Ovary (tissue), 3 donors: ENCODE measurements at regions not wholly inside any gene's neighbourhood (a gene's known extent, or its start where the extent isn't known, plus 50 kb on each side); places are given as distances from the start of the nearest gene placed in this dataset.

Source experiments
- POLR2A ChIP-seq: fragments of 450-650 bp; IDR thresholded peaks from one replicate; pipeline ENCODE4 v1.6.1; 2017; ENCODE audit warnings: antibody characterized with exemption, mild to moderate bottlenecking, moderate library complexity
- TF ChIP-seq, protein P1 (sequence below), 3 donors: fragments of 450-650 bp in 2 of 3; fragments of 200-600 bp in 1 of 3; IDR thresholded peaks; one replicate each; pipeline versions ENCODE4 v1.5.1 to v1.8.0; 2016 to 2022; ENCODE audit warnings: antibody characterized with exemption in 3 of 3, mild to moderate bottlenecking in 1 of 3
- donor health status: DM: no; HTN: no; CAD: no.

GRCh38 chr3:115226844-115227445 lies 79.9 kb upstream of the ZBTB20 start:
- TF ChIP-seq, protein P1, sequence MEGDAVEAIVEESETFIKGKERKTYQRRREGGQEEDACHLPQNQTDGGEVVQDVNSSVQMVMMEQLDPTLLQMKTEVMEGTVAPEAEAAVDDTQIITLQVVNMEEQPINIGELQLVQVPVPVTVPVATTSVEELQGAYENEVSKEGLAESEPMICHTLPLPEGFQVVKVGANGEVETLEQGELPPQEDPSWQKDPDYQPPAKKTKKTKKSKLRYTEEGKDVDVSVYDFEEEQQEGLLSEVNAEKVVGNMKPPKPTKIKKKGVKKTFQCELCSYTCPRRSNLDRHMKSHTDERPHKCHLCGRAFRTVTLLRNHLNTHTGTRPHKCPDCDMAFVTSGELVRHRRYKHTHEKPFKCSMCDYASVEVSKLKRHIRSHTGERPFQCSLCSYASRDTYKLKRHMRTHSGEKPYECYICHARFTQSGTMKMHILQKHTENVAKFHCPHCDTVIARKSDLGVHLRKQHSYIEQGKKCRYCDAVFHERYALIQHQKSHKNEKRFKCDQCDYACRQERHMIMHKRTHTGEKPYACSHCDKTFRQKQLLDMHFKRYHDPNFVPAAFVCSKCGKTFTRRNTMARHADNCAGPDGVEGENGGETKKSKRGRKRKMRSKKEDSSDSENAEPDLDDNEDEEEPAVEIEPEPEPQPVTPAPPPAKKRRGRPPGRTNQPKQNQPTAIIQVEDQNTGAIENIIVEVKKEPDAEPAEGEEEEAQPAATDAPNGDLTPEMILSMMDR (IDR thresholded peaks at IDR 0.05), result no peak
- TF ChIP-seq POLR2A, result no peak
